Osteoblast (primary cell): ENCODE measurements at regions not wholly inside any gene's neighbourhood (a gene's known extent, or its start where the extent isn't known, plus 50 kb on each side); places are given as distances from the start of the nearest gene placed in this dataset.
A peak's percentile ranks its signal among the peaks of the same experiment; 100 is the strongest.

ENCODE experiments used
- DNase-seq: peaks from one replicate; pipeline ENCODE4 v3.0.0; 2011; ENCODE audit warnings: low spot score, mixed read lengths; ENCODE audit not compliant: insufficient read length; ENCODE audit errors: missing footprints
- H2AFZ ChIP-seq: 2 replicates; pipeline ENCODE4 v1.6.0; 2011; ENCODE audit warnings: mild to moderate bottlenecking, low read length
- H3K27ac ChIP-seq: 2 replicates; pipeline ENCODE4 v1.5.1; 2011; ENCODE audit warnings: mild to moderate bottlenecking, low read depth, low read length, moderate library complexity
- H3K27me3 ChIP-seq: 2 replicates; pipeline ENCODE4 v1.6.0; 2012; ENCODE audit warnings: mild to moderate bottlenecking, control low read depth, inconsistent platforms, low read length, moderate library complexity; ENCODE audit not compliant: insufficient read depth
- H3K36me3 ChIP-seq: 2 replicates; pipeline ENCODE4 v1.5.1; 2011; ENCODE audit warnings: mild to moderate bottlenecking, low read length, control low read depth, moderate library complexity; ENCODE audit not compliant: insufficient read depth
- H3K4me1 ChIP-seq: 2 replicates; pipeline ENCODE4 v1.5.1; 2011; ENCODE audit warnings: mild to moderate bottlenecking, low read length, control low read depth, moderate library complexity; ENCODE audit not compliant: insufficient read depth
- H3K4me2 ChIP-seq: 2 replicates; pipeline ENCODE4 v1.6.0; 2011; ENCODE audit warnings: mild to moderate bottlenecking, low read length; ENCODE audit not compliant: insufficient read depth
- H3K4me3 ChIP-seq: fragments of 200-600 bp; sonication (generic); 3 replicates; pipeline ENCODE4 v1.5.1; 2012; ENCODE audit warnings: mild to moderate bottlenecking, low read length, inconsistent platforms; ENCODE audit not compliant: insufficient read depth
- H3K79me2 ChIP-seq: 2 replicates; pipeline ENCODE4 v1.6.0; 2012; ENCODE audit warnings: mild to moderate bottlenecking, low read length, control low read depth, inconsistent platforms; ENCODE audit not compliant: insufficient read depth
- H3K9me3 ChIP-seq: 2 replicates; pipeline ENCODE4 v1.5.1; 2011; ENCODE audit warnings: low read depth, low read length, control low read depth
- H4K20me1 ChIP-seq: 2 replicates; pipeline ENCODE4 v1.6.0; 2012; ENCODE audit warnings: mild to moderate bottlenecking, low read length, control low read depth; ENCODE audit not compliant: insufficient read depth
- CTCF ChIP-seq: IDR thresholded peaks from 2 replicates; pipeline ENCODE4 v1.5.1; 2011; ENCODE audit warnings: mild to moderate bottlenecking, low read depth, low read length, moderate library complexity; ENCODE audit errors: extremely low read depth

GRCh38 chr6:134415656-134416055 lies 97.7 kb upstream of the SGK1 start:
- peaks cover 2% of the 10 kb centered on the region for H3K9me3 ChIP-seq
- H3K4me1 ChIP-seq: peaks cover 20% of the 10 kb centered on the region
- H3K4me2 ChIP-seq: no peak overlapping the region
- H3K79me2 ChIP-seq: no peaks in the 10 kb centered on the region
- TF ChIP-seq CTCF: no peak
- H2AFZ ChIP-seq: peak overlapping the region; percentile 1
- DNase-seq: no peak
- H3K4me3 ChIP-seq: no peak overlapping the region
- H3K27ac ChIP-seq: no peak overlapping the region
- no peaks in the 10 kb centered on the region for H3K27me3 ChIP-seq
- no peaks in the 10 kb centered on the region for H3K36me3 ChIP-seq
- H4K20me1 ChIP-seq: no peaks in the 10 kb centered on the region

GRCh38 chr6:134415194-134415593 lies 97.3 kb upstream of the SGK1 start:
- Histone ChIP-seq H3K36me3 (no peaks in the 10 kb centered on the region), H3K27ac (no peak overlapping the region), H3K79me2 (no peaks in the 10 kb centered on the region), H3K4me3 (no peak overlapping the region), H3K9me3 (peaks cover 2% of the 10 kb centered on the region), H3K27me3 (no peaks in the 10 kb centered on the region), H2AFZ (no peak overlapping the region), H4K20me1 (no peaks in the 10 kb centered on the region), H3K4me2 (no peak overlapping the region), H3K4me1 (peaks cover 16% of the 10 kb centered on the region)
- TF ChIP-seq CTCF: no peak
- DNase-seq: no peak

- Histone ChIP-seq H3K27ac (no peak overlapping the region), H2AFZ (no peak overlapping the region), H3K79me2 (no peaks in the 10 kb centered on the region), H3K4me1 (peaks cover 12% of the 10 kb centered on the region), H3K4me2 (no peak overlapping the region), H3K36me3 (no peaks in the 10 kb centered on the region), H3K9me3 (peaks cover 2% of the 10 kb centered on the region), H4K20me1 (no peaks in the 10 kb centered on the region), H3K4me3 (no peak overlapping the region), H3K27me3 (no peaks in the 10 kb centered on the region)
- no peak for TF ChIP-seq CTCF
- DNase-seq: peak; percentile 11
Measured at GRCh38 chr6:134414793-134415192, 96.9 kb upstream of the SGK1 start.

- Histone ChIP-seq H3K4me1 (peaks cover 6% of the 10 kb centered on the region), H3K4me2 (no peak overlapping the region), H2AFZ (no peak overlapping the region), H3K9me3 (peaks cover 2% of the 10 kb centered on the region), H3K27ac (no peak overlapping the region), H3K36me3 (no peaks in the 10 kb centered on the region), H3K27me3 (no peaks in the 10 kb centered on the region), H3K4me3 (no peak overlapping the region), H4K20me1 (no peaks in the 10 kb centered on the region), H3K79me2 (no peaks in the 10 kb centered on the region)
- no peak for DNase-seq
- no peak for TF ChIP-seq CTCF
Measured at GRCh38 chr6:134413241-134413643, 95.3 kb upstream of the SGK1 start.
